HepG2 (cell line): ENCODE measurements at regions not wholly inside any gene's neighbourhood (a gene's known extent, or its start where the extent isn't known, plus 50 kb on each side); places are given as distances from the start of the nearest gene placed in this dataset.

Source experiments
- ATAC-seq: fragments of 200-7000 bp; cut with Tn5 transposase; 3 replicates; pipeline ENCODE4 v1.9.1; 2020; ENCODE audit warnings: mild to moderate bottlenecking, moderate library complexity
- BruUV-seq: library from RNA; stranded (reverse); fragments of 400-500 nt; replicated peaks from 2 replicates; lab custom pipeline; 2021; lab: Mats Ljungman, UMichigan
- CTCF ChIA-PET: fragments of 300-600 bp; formaldehyde crosslinking; extraction: SDS; loops from one replicate; lab custom pipeline; 2021; ENCODE audit warnings: low total read pairs, inconsistent platforms, low intra/inter-chr PET ratio; lab: Yijun Ruan, JAX
- POLR2A ChIA-PET: fragments of 350-600 bp; sonication (Branson Sonifier 250); formaldehyde crosslinking; loops from one replicate; lab custom pipeline; 2020; ENCODE audit warnings: antibody characterized with exemption, inconsistent platforms; lab: Yijun Ruan, JAX
- DNase-seq: peaks from one replicate; pipeline ENCODE4 v3.0.0-alpha.2; 2015; ENCODE audit warnings: low spot score
- FAIRE-seq: peaks from 3 replicates; lab custom pipeline; 2011; peaks lifted over from hg19 to GRCh38; lab: Jason Lieb, UNC
- H2AFZ ChIP-seq: one replicate; pipeline ENCODE4 v1.6.1; 2011; ENCODE audit warnings: low read length, inconsistent platforms
- H3K27ac ChIP-seq: fragments of 300-600 bp; 3 replicates; pipeline ENCODE4 v1.8.0; 2011; ENCODE audit warnings: mixed run types, mild to moderate bottlenecking, mixed read lengths, low read length, inconsistent platforms; ENCODE audit not compliant: insufficient read depth; ENCODE audit errors: extremely low read length
- H3K27me3 ChIP-seq, 2 experiments: fragments of 200-600 bp in 1 of 2; 2 replicates in 1 of 2; 3 replicates in 1 of 2; pipeline versions ENCODE4 v1.6.0 to v1.8.0; 2011; ENCODE audit warnings: low read length in 2 of 2, mild to moderate bottlenecking in 2 of 2, moderate library complexity in 2 of 2, inconsistent platforms in 1 of 2; ENCODE audit not compliant: insufficient read depth in 2 of 2, control insufficient read depth in 1 of 2
- H3K36me3 ChIP-seq, 2 experiments: fragments of 200-600 bp in 1 of 2; replicated peaks in 1 of 2; 2 replicates in 1 of 2; 3 replicates in 1 of 2; pipeline versions ENCODE4 v1.5.1 to v1.8.0; 2011; ENCODE audit warnings: low read length in 2 of 2, inconsistent platforms in 1 of 2; ENCODE audit not compliant: insufficient read depth in 2 of 2, control insufficient read depth in 1 of 2
- H3K4me1 ChIP-seq: 2 replicates; pipeline ENCODE4 v1.5.1; 2012; ENCODE audit warnings: low read length, inconsistent platforms; ENCODE audit not compliant: insufficient read depth
- H3K4me2 ChIP-seq: 2 replicates; pipeline ENCODE4 v1.6.0; 2011; ENCODE audit warnings: low read depth, low read length, inconsistent platforms
- H3K4me3 ChIP-seq, 3 experiments: fragments of 200-600 bp in 1 of 3; sonication (generic), shearing (Covaris generic) in 1 of 3; replicated peaks in 1 of 3; 2 replicates each; pipeline ENCODE4 v1.5.1; 2011 to 2016; ENCODE audit warnings: low read length in 3 of 3, inconsistent platforms in 2 of 3, low read depth in 2 of 3, mild to moderate bottlenecking in 2 of 3, control low read depth in 1 of 3, mixed read lengths in 1 of 3; ENCODE audit not compliant: insufficient read depth in 1 of 3
- H3K79me2 ChIP-seq: one replicate; pipeline ENCODE4 v1.6.1; 2011; ENCODE audit warnings: low read length, inconsistent platforms; ENCODE audit not compliant: insufficient read depth
- H3K9ac ChIP-seq: 2 replicates; pipeline ENCODE4 v1.6.0; 2011; ENCODE audit warnings: mild to moderate bottlenecking, low read depth, low read length, inconsistent platforms; ENCODE audit not compliant: insufficient read depth
- H3K9me3 ChIP-seq: 2 replicates; pipeline ENCODE4 v1.5.1; 2012; ENCODE audit warnings: mild to moderate bottlenecking, low read length
- H4K20me1 ChIP-seq: 2 replicates; pipeline ENCODE4 v1.6.0; 2011; ENCODE audit warnings: inconsistent platforms, mild to moderate bottlenecking, low read length, moderate library complexity; ENCODE audit not compliant: insufficient read depth
- ARID2 ChIP-seq: sonication (generic); formaldehyde crosslinking; IDR thresholded peaks from 2 replicates; pipeline ENCODE4 v1.8.1; 2022; ENCODE audit warnings: mild to moderate bottlenecking, missing genetic modification reagents, borderline replicate concordance
- DMAP1 ChIP-seq: IDR thresholded peaks from 2 replicates; pipeline ENCODE4 v1.6.1; 2016
- NBN ChIP-seq: fragments of 450-650 bp; conservative IDR thresholded peaks from 2 replicates; pipeline ENCODE4 v1.6.1; 2017
- TBX2 ChIP-seq: sonication (generic); formaldehyde crosslinking; IDR thresholded peaks from 2 replicates; pipeline ENCODE4 v1.5.0; 2020; ENCODE audit warnings: missing genetic modification reagents, mild to moderate bottlenecking, borderline replicate concordance
- ZBTB3 ChIP-seq: sonication (generic); formaldehyde crosslinking; IDR thresholded peaks from 2 replicates; pipeline ENCODE4 v1.4.0; 2020; ENCODE audit warnings: low read depth, mild to moderate bottlenecking, moderate library complexity, missing genetic modification reagents, borderline replicate concordance
- ZFP41 ChIP-seq: sonication (generic); formaldehyde crosslinking; IDR thresholded peaks from 2 replicates; pipeline ENCODE4 v1.4.0; 2020; ENCODE audit warnings: mild to moderate bottlenecking, missing genetic modification reagents, borderline replicate concordance
- ZSCAN29 ChIP-seq: sonication (generic); formaldehyde crosslinking; conservative IDR thresholded peaks from 2 replicates; pipeline ENCODE4 v1.4.0; 2020; ENCODE audit warnings: mild to moderate bottlenecking, missing genetic modification reagents
- WGBS: methylation state at CpG from one replicate; pipeline ENCODE4 v1.1.6; 2017; ENCODE audit warnings: low lambda C conversion rate; 5-methylcytosine and 5-hydroxymethylcytosine counted together
- in situ Hi-C: cut with HindIII; loops from 2 replicates; pipeline ENCODE4 v1.10.0; 2017; ENCODE audit warnings: low pct_unique_long_range_greater_than_20kb; ENCODE audit not compliant: extremely low pct_ligation_motif_present
- intact Hi-C: fragments of 100-400 bp; cut with micrococcal nuclease; formaldehyde crosslinking; loops from one replicate; pipeline ENCODE4 v1.10.0; 2022; ENCODE audit not compliant: unreplicated experiment
- TF ChIP-seq, protein P1 (sequence below): sonication (generic); formaldehyde crosslinking; IDR thresholded peaks from 2 replicates; pipeline ENCODE4 v1.4.0; 2020; ENCODE audit warnings: missing genetic modification reagents, mild to moderate bottlenecking, borderline replicate concordance
- TF ChIP-seq, protein P2 (sequence below): IDR thresholded peaks from 2 replicates; pipeline ENCODE4 v1.6.1; 2016; ENCODE audit warnings: missing genetic modification reagents, missing compliant biosample characterization
- TF ChIP-seq, protein P3 (sequence below): sonication (generic); formaldehyde crosslinking; IDR thresholded peaks from 2 replicates; pipeline ENCODE4 v1.5.1; 2020; ENCODE audit warnings: missing genetic modification reagents, mild to moderate bottlenecking, borderline replicate concordance
- TF ChIP-seq, protein P4 (sequence below): IDR thresholded peaks from 2 replicates; pipeline ENCODE4 v1.6.1; 2016; ENCODE audit warnings: missing biosample characterization, missing genetic modification reagents, low read depth

DNA sequence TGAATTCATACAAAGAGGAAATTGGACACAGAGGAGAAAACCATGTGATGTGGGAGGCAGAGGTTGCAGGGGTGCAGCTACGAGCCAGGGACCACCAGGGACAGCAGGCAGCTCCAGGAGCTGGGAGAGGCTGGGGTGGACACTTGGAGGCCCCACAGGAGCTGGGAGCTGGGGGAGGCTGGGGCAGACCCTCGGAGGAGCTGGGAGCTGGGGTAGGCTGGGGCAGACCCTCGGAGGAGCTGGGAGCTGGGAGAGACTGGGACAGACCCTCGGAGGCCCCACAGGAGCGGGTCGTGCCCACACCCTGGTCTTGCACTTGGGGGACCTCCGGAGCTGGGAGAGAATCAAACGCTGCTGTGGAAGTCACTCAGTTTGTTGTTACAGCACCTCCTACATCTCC lies 141.7 kb downstream of the SOX1 start:
- 51% methylated on average over 3 of the region's 8 CpGs for WGBS
- Histone ChIP-seq H4K20me1 (no peaks in the 10 kb centered on the region), H3K27me3 (peaks cover 5 to 45% of the 10 kb centered on the region in 2 experiments), H3K79me2 (no peaks in the 10 kb centered on the region), H3K4me3 (no peak overlapping the region), H3K36me3 (no peaks in the 10 kb centered on the region), H3K4me2 (no peak overlapping the region), H3K27ac (no peak overlapping the region), H3K9ac (no peak overlapping the region), H3K4me1 (no peaks in the 10 kb centered on the region), H3K9me3 (no peaks in the 10 kb centered on the region), H2AFZ (no peak overlapping the region)
- DNase-seq = no peak
- no peak for TF ChIP-seq DMAP1 (CRISPR knock-in tag)
- no TSS peak for BruUV-seq
- ChIA-PET POLR2A (no interaction called here), CTCF (no interaction called here)
- intact Hi-C loops (no loop called here), in situ Hi-C loops (loop anchor here (25.0 kb wide), 1 partner anchor 229 kb away; no protein-coding TSS in a partner anchor)
- ATAC-seq = no peak
- FAIRE-seq = no peak

DNA sequence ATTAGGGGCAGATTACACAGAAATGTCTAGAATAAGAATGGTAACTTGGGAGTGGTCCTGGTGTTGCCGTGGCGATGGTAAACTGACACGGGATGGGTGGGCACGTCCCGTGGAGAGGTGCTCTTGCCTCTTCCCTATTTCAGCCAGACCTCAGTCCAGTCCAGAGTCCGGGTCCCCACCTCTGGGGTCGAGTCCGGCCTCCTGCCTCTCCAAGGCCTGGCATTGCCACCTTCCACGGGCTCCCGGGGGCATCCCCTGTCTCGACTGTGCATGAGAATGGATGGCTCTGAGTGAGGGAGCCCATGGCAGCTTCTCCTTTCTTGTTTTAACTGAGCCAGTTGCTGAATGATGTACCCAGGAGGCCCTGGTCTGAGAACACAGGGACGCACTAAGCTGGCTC lies 142.3 kb downstream of the SOX1 start:
- BruUV-seq = no TSS peak
- peaks cover 4 to 42% of the 10 kb centered on the region in 2 experiments for H3K27me3 ChIP-seq
- TF ChIP-seq ZBTB3 (CRISPR knock-in tag) (no peak), ZFP41 (CRISPR knock-in tag) (no peak), ARID2 (CRISPR knock-in tag) (no peak), ZSCAN29 (no peak), NBN (no peak), TBX2 (CRISPR knock-in tag) (no peak)
- TF ChIP-seq, protein P1, sequence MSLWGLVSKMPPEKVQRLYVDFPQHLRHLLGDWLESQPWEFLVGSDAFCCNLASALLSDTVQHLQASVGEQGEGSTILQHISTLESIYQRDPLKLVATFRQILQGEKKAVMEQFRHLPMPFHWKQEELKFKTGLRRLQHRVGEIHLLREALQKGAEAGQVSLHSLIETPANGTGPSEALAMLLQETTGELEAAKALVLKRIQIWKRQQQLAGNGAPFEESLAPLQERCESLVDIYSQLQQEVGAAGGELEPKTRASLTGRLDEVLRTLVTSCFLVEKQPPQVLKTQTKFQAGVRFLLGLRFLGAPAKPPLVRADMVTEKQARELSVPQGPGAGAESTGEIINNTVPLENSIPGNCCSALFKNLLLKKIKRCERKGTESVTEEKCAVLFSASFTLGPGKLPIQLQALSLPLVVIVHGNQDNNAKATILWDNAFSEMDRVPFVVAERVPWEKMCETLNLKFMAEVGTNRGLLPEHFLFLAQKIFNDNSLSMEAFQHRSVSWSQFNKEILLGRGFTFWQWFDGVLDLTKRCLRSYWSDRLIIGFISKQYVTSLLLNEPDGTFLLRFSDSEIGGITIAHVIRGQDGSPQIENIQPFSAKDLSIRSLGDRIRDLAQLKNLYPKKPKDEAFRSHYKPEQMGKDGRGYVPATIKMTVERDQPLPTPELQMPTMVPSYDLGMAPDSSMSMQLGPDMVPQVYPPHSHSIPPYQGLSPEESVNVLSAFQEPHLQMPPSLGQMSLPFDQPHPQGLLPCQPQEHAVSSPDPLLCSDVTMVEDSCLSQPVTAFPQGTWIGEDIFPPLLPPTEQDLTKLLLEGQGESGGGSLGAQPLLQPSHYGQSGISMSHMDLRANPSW (CRISPR knock-in tag) = no peak
- TF ChIP-seq, protein P2, sequence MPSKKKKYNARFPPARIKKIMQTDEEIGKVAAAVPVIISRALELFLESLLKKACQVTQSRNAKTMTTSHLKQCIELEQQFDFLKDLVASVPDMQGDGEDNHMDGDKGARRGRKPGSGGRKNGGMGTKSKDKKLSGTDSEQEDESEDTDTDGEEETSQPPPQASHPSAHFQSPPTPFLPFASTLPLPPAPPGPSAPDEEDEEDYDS (CRISPR knock-in tag) = no peak
- TF ChIP-seq, protein P3, sequence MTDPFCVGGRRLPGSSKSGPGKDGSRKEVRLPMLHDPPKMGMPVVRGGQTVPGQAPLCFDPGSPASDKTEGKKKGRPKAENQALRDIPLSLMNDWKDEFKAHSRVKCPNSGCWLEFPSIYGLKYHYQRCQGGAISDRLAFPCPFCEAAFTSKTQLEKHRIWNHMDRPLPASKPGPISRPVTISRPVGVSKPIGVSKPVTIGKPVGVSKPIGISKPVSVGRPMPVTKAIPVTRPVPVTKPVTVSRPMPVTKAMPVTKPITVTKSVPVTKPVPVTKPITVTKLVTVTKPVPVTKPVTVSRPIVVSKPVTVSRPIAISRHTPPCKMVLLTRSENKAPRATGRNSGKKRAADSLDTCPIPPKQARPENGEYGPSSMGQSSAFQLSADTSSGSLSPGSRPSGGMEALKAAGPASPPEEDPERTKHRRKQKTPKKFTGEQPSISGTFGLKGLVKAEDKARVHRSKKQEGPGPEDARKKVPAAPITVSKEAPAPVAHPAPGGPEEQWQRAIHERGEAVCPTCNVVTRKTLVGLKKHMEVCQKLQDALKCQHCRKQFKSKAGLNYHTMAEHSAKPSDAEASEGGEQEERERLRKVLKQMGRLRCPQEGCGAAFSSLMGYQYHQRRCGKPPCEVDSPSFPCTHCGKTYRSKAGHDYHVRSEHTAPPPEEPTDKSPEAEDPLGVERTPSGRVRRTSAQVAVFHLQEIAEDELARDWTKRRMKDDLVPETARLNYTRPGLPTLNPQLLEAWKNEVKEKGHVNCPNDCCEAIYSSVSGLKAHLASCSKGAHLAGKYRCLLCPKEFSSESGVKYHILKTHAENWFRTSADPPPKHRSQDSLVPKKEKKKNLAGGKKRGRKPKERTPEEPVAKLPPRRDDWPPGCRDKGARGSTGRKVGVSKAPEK (CRISPR knock-in tag) = no peak
- TF ChIP-seq, protein P4, sequence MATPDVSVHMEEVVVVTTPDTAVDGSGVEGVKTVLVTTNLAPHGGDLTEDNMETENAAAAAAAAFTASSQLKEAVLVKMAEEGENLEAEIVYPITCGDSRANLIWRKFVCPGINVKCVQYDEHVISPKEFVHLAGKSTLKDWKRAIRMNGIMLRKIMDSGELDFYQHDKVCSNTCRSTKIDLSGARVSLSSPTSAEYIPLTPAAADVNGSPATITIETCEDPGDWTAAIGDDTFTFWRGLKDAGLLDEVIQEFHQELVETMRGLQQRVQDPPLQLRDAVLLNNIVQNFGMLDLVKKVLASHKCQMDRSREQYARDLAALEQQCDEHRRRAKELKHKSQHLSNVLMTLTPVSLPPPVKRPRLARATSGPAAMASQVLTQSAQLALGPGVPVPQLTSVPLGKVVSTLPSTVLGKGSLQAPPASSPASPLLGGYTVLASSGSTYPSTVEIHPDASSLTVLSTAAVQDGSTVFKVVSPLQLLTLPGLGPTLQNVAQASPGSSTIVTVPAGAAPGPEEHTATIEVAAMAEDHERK (CRISPR knock-in tag) = no peak
- TF ChIP-seq, all 625 proteins: peak for 0
- 3% methylated on average over 6 of the region's 12 CpGs for WGBS
- H4K20me1 ChIP-seq = no peaks in the 10 kb centered on the region
- no peak overlapping the region for H3K9ac ChIP-seq
- no peak overlapping the region for H2AFZ ChIP-seq
- H3K4me1 ChIP-seq = no peaks in the 10 kb centered on the region
- POLR2A ChIA-PET = no interaction called here
- no peaks in the 10 kb centered on the region for H3K9me3 ChIP-seq
- no peak for FAIRE-seq
- no peak for ATAC-seq
- intact Hi-C loops (no loop called here), in situ Hi-C loops (loop anchor here (25.0 kb wide), 1 partner anchor 228 kb away; no protein-coding TSS in a partner anchor)
- CTCF ChIA-PET = no interaction called here
- no peaks in the 10 kb centered on the region for H3K79me2 ChIP-seq
- no peak for DNase-seq
- no peak overlapping the region for H3K4me3 ChIP-seq
- H3K4me2 ChIP-seq = no peak overlapping the region
- H3K36me3 ChIP-seq = no peaks in the 10 kb centered on the region
- H3K27ac ChIP-seq = no peak overlapping the region
